Stimulated activated CD4-positive, alpha-beta T cell treated with anti-CD3 and anti-CD28 coated beads, Interleukin-12 subunit alpha, Interleukin-12 subunit beta, amount 100 ng/mL, for 4 hours (primary cell): ENCODE measurements at regions not wholly inside any gene's neighbourhood (a gene's known extent, or its start where the extent isn't known, plus 50 kb on each side); places are given as distances from the start of the nearest gene placed in this dataset.

Source experiments
- DNase-seq: peaks from one replicate; pipeline ENCODE4 v3.0.0-alpha.2; 2020

DNA sequence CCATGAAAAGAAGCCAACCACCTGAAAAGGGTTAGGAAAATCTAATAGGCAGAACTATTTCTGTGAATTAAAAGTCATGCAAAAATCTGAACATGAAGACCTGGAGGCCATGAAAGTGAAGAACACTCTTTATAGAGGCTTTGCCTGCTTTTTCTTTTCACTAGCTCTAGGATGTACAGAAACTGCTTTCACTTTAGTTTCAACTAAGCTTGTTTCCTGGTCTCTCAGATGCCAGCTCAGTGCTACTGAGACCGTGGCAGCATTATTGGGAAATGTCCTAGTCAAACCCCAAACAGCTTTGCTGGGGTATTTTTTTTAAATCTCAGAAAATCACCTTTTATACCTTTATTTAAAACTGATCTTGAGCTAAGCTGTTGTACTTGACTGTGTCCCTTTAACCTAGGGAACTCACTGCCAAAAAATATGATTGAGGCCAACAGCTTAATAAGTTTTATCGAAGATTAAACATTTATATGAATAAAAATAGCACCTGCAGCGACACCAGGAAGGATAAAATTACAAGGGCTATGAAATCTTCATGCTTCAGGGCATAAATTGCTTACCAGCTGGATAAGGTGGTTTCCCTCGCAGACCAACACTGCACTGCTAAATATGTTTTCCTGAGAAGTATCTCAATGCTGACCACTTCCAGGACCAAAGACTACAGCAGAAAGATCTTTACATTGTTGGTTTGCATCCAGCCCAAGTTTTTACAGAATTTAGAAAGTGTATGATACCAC is 621.8 kb upstream of the ZFHX3 start:
- no peak for DNase-seq

DNA sequence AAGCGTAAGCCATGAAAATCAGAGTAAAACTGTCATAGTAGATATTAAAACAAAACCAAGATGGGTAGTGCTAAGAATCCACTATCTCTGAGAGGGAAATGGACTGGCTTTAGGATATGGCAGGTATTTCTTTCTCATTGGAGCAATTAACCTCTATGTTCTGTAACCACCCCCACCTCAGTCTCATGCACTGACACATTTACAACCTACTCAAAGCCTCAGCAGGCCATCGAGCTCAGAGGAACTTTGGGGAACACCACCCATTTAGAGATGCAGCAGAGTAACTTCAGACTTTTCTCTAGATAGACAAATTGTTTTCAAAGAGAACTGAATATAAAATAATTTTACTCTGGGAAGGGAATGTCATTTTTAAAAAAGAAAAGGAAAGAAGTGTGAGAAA is 615.8 kb upstream of the ZFHX3 start:
- DNase-seq = no peak

DNA sequence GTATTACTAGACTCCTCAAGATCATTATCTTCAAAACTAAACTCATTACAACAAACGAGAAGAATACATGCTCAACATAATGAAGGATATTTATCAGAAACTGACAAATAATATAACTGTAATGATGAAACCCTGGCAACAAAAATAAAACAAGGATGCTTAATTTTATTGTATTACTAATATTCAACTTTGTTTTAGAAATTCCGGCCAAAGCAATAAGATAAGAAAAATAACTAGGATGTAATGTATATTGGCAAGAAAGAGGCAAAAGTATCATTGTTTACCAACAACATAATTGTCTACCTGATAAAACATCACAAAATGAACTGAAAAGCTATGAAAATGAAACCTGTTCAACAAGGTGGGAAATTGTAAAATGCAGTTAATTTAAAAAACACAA is 588.3 kb upstream of the ZFHX3 start:
- DNase-seq = no peak

DNA sequence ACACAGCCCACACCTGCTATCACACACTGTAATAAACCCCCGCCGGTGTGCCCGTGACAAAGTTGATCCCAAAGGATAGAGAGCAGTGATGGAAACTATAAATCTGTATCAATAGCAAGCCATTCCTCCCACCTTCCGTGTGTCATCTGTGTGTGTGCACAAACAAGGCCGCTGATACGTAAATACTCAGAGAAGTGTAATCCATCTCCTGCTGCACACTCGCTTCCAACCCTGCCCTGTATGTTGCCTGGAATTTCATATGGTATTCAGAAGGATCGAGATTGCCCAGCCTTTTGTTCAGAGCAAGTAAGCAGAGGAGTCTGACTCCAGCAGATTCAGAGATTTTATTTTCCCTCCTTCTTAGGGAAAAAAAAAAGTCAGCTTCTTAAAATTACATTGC is 581.1 kb upstream of the ZFHX3 start:
- no peak for DNase-seq

DNA sequence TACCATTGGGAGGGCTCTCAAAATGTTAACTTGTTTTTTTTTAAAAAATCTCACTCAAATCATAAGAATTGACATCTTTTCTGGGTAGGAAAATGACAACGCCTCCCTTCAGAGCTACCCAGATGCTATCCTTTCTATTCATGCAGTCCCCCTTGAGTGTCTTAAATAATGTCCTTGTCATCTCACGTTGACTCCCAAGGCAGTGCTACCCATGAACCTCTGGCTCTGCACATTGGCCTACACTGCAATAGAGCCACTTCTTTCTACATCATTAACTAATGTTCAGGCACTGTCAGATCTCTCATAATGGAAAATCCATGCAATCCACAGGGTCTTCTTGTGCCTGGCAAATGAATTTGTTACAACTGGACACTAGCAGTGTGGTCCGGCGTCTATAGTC is 569.8 kb upstream of the ZFHX3 start:
- DNase-seq = no peak

DNA sequence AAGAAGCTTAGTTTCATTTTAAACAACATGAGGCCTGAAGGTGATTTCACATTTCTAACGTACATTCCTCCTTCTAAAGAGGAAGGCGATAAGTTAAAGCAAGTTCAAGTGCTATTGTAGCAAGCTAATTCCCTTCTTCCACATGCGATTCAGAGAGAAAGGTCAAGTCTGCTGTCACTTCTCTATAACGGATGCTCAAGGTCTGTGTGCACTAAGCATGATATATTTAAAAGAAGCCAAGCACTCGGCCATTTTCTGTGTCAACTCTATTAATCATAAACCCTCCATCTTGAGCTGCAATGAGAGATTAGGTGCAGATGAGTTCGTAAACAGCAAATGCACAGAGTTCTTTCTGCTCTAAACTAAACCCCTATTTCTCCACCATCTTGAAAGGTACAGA is 568.8 kb upstream of the ZFHX3 start:
- DNase-seq = no peak

DNA sequence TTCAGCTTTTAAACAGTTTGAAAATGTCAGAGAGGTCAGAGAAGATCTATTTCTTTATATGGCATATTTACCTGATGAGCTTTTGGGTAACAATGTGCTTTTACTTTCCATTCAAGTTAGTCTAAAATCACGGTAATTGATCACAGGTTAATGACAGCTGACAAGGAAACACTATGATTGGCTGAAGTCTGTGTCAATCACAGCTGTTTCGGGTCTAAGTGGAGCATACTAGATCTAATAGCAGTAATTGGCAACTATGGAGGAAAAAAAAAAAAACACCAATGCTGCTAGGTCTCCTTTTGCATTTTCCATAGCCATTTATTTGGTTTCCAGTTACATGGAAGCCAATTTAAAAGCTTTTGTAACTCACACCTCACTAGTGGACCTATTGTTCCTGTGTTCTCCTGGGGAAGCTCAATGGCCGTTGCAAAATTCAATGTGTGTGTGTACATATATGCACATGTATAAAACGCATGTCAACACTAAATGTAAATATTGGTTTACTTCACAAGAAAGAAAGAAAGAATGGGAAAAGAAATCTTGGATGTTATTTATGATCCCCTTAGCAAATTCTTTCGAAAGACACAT is 568.3 kb upstream of the ZFHX3 start:
- no peak for DNase-seq

DNA sequence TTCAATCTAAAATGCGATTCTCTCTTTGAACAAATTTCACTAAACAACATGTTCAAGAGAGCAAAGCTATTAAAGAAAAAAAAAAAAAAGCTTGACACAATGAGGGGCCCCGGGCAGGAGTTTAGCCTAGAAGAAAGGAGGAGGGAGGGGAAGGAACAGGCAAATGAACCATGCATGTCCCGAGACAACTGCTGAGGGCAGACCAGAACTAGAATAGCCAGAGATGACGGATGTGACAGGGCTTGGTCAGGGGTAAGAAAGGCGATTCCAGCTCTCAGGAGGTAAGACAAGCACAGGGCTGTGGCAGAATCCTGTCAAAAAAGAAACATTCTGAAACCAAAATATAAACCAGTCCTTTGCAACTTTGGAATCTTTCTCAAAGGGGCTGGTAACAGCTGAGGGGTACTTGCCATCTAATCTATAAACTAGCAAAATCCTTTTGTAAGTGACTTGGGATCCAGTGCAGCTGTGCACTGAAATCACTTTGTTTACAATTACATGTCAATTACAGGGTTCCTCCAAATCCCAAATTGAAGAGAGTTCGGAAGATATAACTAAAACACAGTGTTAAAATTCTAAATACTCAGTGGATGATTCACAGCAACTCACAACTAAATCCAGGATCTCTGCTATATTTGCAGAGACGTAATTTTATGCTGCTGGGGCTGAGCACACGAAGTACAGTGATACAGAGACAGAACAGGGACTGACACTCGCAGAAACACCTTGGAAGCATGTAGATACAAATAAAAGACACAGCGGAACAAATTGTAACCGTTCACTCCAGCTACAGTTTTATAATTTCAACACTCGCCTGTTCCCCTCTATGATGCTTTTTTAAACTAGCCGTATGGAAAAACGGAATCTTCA is 567.4 kb upstream of the ZFHX3 start:
- no peak for DNase-seq

DNA sequence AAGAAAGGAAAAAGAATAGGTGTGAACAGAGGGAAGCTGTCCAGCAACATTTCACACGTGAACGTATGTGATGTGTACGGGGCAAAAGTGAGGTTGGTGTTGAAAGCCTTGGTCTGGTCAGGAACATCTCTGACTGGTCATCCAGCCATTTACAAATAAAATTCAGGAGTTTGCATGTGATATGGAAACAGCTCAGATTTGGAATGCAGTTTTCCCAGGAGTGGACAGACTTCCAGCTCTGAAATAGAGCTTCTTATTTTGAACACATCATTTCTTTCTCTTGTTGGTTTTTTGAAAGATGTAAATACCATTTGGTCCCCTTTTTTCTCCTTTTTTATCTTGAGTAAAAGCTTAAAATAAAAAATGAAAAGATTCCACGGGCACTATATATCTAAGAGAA is 566.2 kb upstream of the ZFHX3 start:
- no peak for DNase-seq

DNA sequence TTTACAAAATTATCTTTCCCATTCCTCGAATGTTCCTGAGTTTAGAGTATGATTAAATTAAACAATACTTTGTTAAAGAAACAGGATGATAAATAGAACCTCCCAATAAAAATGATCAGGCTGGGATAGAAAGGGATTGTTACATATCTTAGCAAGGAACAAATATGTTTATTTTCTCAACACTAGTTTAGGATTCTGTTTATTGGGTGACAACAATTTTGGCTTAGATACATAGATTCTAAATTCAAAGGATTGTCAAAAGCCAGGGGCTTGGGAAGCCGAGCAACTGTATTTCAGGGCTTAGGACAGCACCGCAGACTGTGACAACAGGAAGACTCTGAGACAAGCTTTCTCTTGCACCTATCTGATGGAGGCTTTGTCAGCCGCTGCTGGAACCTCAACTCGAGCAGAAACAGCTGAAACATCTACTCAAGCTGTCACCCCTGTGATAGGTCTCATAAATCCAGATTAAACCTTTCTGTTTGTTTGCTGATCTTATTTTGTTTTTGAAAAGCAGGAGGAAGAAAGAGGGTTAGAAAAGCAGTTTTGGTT is 562.8 kb upstream of the ZFHX3 start:
- DNase-seq = no peak

DNA sequence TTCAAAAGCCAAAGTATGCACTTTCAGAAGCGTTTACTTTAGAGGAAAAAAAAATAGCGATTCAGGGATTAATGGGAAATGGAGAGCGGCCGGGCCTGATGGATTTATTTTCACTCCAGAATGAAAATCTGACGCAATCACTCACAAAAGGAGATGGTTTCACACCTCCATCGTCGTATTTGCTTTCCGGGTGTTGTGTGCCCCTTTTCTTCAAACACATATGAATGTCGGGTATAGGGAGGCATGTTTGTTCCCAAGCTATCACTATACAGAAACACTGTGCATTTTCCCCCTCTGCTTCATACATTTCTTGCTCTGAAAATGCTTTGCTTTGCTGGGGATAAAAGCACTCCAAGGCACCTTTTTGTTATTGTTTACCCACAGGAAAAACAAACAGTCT is 562.2 kb upstream of the ZFHX3 start:
- no peak for DNase-seq

DNA sequence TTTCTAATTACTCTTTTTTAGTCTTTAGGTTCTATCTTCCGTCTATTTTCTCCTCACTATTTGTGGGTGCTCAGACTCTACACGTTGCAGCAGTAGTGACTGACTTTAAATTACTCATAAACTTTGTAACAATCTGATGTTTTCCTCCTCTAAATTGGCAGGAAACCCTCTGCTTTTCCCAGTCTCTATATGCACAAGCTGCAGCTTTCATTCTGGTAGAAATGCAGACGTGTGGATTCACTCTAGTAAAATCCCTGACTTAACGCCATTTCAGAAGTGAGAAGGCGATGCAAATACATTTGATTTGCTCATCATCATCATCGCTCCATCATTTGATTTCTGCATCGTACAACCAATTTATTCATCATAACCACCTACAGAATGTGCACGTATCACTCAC is 561.0 kb upstream of the ZFHX3 start:
- DNase-seq = no peak

DNA sequence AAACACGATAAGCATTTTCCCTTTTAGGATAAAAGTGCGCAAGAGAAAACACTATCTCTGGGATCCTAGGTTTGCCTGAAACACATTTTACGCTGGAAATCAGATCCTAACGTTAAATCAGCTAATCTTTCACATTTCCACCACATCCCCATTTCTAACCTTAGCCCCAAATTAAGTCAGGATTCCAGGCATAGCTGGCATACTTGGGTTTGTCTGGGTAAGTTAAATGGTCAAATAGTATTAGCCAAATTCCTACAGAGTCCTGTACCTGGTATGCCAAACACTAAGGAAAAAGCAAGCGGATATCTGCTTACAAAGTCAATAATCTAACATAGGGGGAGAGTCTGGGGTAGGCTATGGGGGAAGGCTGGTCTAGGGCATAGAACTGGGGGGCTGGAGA is 557.4 kb upstream of the ZFHX3 start:
- no peak for DNase-seq

DNA sequence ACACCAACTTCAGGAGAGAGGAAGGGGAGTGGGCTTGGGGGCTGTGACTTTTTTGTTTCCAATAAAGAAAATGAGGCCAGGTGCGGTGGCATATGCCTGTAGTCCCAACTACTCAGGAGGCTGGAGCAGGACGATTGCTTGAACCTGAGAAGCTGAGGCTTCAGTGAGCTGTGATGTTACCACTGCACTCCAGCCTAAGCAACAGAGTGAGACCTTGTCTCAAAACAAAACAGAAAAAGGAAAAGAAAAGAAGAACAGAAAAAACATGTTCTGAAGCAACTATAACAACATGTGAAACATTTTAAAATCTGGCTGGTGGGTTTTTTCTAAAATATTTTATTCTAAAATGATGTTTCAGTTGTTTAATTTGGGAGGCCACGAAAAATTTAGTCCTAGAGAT is 554.0 kb upstream of the ZFHX3 start:
- DNase-seq = no peak

DNA sequence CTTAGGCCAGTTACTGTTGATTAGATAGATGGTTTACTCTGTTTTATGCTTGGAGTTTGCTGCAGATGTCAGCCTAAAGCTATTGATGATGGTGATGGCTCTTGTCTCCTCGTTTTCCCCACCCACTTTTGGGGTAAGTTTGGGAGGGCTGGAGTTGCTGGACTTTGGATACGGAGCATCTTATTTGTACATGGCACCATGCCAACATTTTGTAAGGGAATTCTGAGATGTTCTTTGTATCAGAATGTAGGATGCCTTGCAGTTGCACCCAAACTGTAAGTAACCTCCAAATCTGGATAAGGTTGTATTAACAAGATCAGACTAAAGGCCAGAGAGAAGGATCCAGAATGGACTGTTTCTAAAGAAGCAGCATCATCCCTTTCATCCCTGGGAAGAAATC is 551.9 kb upstream of the ZFHX3 start:
- DNase-seq = no peak

DNA sequence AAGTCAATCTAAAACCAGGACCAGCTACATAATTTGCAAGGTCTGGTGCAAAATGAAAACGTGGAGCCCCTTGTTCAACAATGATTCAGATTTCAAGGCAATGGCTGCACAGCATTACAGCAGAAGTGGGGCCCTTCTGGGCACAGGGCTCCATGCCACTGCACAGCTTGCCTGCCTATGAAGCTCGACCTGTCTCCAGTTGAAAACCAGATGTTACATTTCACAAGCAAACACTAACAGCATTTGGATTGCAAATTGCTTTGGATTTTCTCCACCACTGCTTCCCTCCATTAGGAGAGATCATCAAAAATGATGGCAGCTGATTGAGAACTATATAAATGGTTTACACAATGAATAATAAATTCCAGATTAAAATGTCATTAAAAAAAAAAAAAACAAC is 551.4 kb upstream of the ZFHX3 start:
- no peak for DNase-seq

DNA sequence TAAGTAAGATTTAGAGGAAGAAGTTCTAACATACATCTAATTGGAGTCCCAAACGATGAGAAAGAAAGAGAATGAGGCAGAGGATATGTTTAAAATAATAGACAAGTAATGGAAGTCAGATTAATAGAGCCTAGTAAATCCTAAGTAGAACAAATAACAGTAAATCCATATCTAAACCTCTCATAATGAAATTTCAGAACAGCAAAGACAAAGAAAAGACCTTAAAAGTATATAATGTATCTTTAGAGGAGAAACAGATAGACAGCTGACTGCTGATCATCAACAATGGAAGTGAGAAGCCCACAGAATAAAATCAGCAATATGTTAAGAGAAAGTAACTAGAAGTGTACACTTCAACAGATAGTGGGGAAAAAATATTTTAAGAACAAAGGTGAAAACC is 536.2 kb upstream of the ZFHX3 start:
- DNase-seq = no peak

DNA sequence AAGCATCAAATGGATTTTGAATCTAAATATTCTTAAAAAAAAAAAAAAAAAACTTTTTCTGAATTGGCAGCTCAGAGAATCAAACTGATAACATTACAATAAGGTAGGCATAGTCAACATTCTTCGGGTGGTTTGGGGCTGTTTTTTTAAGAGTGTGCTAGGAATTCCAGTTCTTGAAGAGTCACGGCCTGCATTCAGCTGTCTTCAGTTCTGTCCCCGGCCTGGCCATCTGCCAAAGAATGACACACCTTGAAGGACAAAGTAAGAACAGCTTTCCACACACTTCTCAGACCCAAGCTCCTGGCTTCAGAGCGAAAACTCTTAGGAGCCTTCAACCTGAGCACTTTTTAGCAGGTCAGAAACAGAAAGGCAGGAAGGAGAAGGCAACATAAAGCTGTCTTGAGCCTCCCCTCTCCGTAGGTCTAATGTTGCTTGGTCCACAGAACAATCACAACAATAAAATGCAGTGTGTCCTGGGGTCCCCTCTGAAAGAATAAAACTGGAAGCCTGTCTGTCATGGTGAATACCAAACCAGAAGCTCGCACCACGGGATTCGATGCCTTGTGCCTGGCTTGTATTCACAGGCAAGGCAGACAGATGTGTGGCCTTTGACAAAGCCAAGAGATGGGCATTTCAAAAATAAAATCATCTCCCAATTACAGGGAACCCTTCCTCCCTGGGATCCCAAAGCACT is 524.4 kb upstream of the ZFHX3 start:
- DNase-seq = no peak

DNA sequence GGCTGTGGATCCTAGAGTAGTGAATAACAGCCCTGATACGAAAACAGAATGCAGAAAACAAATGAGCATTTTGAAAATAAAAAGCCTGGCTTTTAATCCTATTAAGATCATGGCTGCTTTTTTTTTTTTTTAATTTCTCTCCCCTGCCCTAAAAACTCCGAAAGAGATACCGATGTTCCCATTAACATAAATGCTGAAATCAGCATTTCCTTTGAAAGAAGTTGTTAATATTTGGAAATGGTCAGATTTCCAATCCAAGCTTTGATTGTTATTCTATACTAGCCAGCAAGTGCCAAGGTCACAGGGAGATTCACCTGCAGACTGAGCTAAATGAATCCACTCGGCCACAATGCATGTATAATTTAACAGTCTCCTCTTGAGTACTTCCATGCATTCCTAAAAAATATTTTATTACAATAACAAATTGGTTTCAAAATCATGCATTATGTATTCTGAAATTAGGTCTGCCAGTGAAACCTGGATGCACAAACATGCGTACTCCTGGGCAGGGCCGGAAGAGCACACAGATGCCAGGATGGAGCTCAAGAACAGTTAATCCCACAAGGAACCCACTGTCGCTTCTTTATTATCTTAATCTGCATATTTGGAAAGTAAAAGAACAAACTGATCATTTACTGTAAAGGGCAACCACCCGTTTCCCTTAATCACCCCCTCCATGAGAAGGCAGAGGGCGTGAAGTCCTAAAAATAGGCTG is 521.5 kb upstream of the ZFHX3 start:
- DNase-seq = no peak

DNA sequence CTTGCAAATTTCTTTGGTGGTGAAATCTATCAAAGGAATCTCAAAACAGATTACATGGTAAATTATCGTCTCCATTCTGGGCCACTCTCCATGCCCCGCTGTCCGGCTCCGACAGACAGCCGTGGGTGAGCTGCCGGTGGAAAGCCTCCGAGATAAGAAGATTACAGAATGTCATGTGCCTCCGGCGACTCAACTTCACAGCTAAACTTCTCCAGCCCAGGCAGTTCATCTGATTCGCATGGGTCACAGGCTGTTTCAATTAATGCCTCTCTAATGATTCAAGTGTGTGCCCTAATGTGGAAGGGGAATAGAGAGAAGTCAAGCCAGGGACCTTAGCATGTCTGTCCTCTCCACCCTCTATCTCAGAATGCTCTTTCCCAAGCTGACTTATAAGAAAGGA is 520.8 kb upstream of the ZFHX3 start:
- DNase-seq = no peak

DNA sequence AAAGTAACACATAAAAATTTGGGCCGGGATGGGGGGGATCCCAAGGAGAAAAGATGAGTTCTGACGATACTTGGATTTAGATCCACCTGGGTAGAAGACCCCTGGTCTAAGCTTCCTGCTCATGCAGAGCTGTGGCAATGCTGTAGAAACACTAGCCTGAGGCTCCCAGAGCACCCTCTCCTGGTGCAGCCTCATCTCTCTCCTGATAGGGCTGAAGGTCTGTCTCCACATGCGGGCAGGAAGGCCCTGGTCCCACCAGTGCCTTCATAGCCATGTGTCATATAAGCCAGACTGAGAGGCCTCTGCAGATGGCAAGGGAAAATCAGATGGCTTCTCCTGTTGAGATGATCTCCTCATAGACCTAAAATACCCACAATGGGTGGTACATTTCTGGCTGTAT is 518.0 kb upstream of the ZFHX3 start:
- no peak for DNase-seq

DNA sequence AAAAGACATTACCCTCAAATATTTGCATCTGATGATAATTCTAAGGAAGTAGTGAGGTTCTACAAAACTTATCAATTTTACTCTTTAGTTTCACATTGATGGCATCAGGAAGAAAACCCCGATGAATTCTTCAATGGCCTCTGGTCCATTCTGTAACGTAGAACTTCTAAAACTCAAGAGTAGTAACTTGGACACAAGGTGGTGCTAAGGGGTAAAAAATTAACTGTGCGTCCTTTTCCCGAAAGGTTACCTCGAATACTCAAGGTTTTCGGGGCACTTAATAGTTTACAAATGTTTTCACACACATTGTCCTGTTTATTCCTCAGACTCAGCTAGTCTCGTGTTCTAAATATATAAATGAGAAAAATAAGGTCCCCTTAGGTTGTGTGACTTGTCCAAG is 517.3 kb upstream of the ZFHX3 start:
- DNase-seq = no peak

DNA sequence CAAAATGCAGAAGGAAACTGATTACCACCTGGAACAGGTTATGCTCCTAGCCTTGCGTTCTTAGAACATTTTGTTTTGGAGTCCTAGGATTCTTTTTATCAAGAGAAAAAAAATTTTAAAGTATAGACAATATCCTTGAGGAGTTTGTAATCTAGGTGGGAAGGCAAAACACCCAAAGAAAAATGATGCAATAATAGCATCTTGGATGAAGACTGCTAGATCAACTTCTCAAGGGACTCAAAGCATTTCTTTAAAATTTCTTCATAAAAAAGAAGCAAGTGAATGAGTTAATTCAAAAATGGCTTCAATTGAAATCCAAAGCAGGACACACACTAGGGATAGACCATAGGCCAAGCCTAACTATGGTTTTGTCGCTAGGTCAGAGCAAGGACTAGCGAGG is 515.8 kb upstream of the ZFHX3 start:
- no peak for DNase-seq
